CD14-positive monocyte (primary cell): ENCODE measurements at regions not wholly inside any gene's neighbourhood (a gene's known extent, or its start where the extent isn't known, plus 50 kb on each side); places are given as distances from the start of the nearest gene placed in this dataset.

Experiments used
- DNase-seq, 3 donors: peaks; one replicate each; pipeline ENCODE4 v3.0.0-alpha.2; 2011 to 2022
- H2AFZ ChIP-seq: 2 replicates; pipeline ENCODE4 v1.6.0; 2012; ENCODE audit warnings: mild to moderate bottlenecking, low read depth, low read length, inconsistent platforms; ENCODE audit not compliant: insufficient read depth, poor library complexity, severe bottlenecking
- H3K27ac ChIP-seq, 2 donors: 1 replicate in 1 of 2; 2 replicates in 1 of 2; pipeline ENCODE4 v1.5.1; 2012 to 2013; ENCODE audit warnings: low read length in 2 of 2, control low read depth in 1 of 2, inconsistent platforms in 1 of 2, low read depth in 1 of 2, mild to moderate bottlenecking in 1 of 2
- H3K27me3 ChIP-seq, 2 donors: one replicate each; pipeline versions ENCODE4 v1.6.0 to v1.6.1; 2011 to 2013; ENCODE audit warnings: low read length in 2 of 2; ENCODE audit not compliant: control insufficient read depth in 2 of 2, insufficient read depth in 2 of 2
- H3K36me3 ChIP-seq, 2 donors: replicated peaks in 1 of 2; 1 replicate in 1 of 2; 2 replicates in 1 of 2; pipeline versions ENCODE4 v1.5.1 to v1.6.1; 2012 to 2013; ENCODE audit warnings: low read length in 2 of 2, control low read depth in 1 of 2, inconsistent platforms in 1 of 2, mild to moderate bottlenecking in 1 of 2; ENCODE audit not compliant: insufficient read depth in 2 of 2, control insufficient read depth in 1 of 2
- H3K4me1 ChIP-seq, 2 donors: 1 replicate in 1 of 2; 2 replicates in 1 of 2; pipeline versions ENCODE4 v1.5.1 to v1.6.1; 2012 to 2013; ENCODE audit warnings: low read length in 2 of 2, control low read depth in 1 of 2, inconsistent platforms in 1 of 2, mild to moderate bottlenecking in 1 of 2, moderate library complexity in 1 of 2; ENCODE audit not compliant: insufficient read depth in 2 of 2, control insufficient read depth in 1 of 2
- H3K4me2 ChIP-seq: replicated peaks from 2 replicates; pipeline ENCODE3; 2012; ENCODE audit warnings: low read length, moderate library complexity, mild to moderate bottlenecking; ENCODE audit not compliant: poor library complexity, severe bottlenecking; ENCODE audit errors: extremely low read depth
- H3K4me3 ChIP-seq, 3 experiments: fragments of 200-600 bp in 1 of 3; sonication (generic) in 1 of 3; replicated peaks in 1 of 3; 1 replicate in 2 of 3; 2 replicates in 1 of 3; pipeline ENCODE4 v1.5.1; 2011 to 2013; ENCODE audit warnings: low read length in 3 of 3, mild to moderate bottlenecking in 3 of 3, control low read depth in 2 of 3, low read depth in 2 of 3, inconsistent platforms in 1 of 3, moderate library complexity in 1 of 3
- H3K79me2 ChIP-seq: 2 replicates; pipeline ENCODE4 v1.6.0; 2012; ENCODE audit warnings: mild to moderate bottlenecking, control low read depth, inconsistent platforms, low read length, moderate library complexity; ENCODE audit not compliant: insufficient read depth
- H3K9ac ChIP-seq: 2 replicates; pipeline ENCODE4 v1.6.0; 2017; ENCODE audit warnings: low read length, mild to moderate bottlenecking; ENCODE audit not compliant: insufficient read depth, poor library complexity, severe bottlenecking
- H3K9me3 ChIP-seq, 2 donors: replicated peaks in 1 of 2; 1 replicate in 1 of 2; 2 replicates in 1 of 2; pipeline versions ENCODE4 v1.5.1 to v1.6.1; 2012 to 2013; ENCODE audit warnings: low read length in 2 of 2, control low read depth in 1 of 2; ENCODE audit not compliant: control insufficient read depth in 1 of 2, insufficient read depth in 1 of 2
- H4K20me1 ChIP-seq: 2 replicates; pipeline ENCODE4 v1.6.0; 2012; ENCODE audit warnings: mild to moderate bottlenecking, low read length, control low read depth, moderate library complexity; ENCODE audit not compliant: insufficient read depth
- H3K27ac Mint-ChIP-seq, 7 donors: one replicate each; pipeline ENCODE4 v1.8.0; 2020; ENCODE audit warnings: mild to moderate bottlenecking in 7 of 7, mixed read lengths in 7 of 7, moderate library complexity in 6 of 7, inconsistent platforms in 2 of 7
- H3K27me3 Mint-ChIP-seq, 3 donors: one replicate each; pipeline ENCODE4 v1.8.0; 2021 to 2022; ENCODE audit warnings: low read depth in 3 of 3, mild to moderate bottlenecking in 3 of 3, mixed read lengths in 3 of 3, moderate library complexity in 3 of 3, inconsistent platforms in 1 of 3
- H3K36me3 Mint-ChIP-seq, 2 donors: one replicate each; pipeline ENCODE4 v1.8.0; 2020; ENCODE audit warnings: mixed read lengths in 2 of 2, inconsistent platforms in 1 of 2, mild to moderate bottlenecking in 1 of 2
- H3K4me1 Mint-ChIP-seq: one replicate; pipeline ENCODE4 v1.8.0; 2020; ENCODE audit warnings: mild to moderate bottlenecking, mixed read lengths
- H3K4me3 Mint-ChIP-seq, 2 donors: one replicate each; pipeline ENCODE4 v1.8.0; 2020; ENCODE audit warnings: mild to moderate bottlenecking in 2 of 2, mixed read lengths in 2 of 2, moderate library complexity in 1 of 2
- H3K9me3 Mint-ChIP-seq, 7 donors: one replicate each; pipeline ENCODE4 v1.8.0; 2020 to 2022; ENCODE audit warnings: mixed read lengths in 7 of 7, mild to moderate bottlenecking in 6 of 7, moderate library complexity in 6 of 7, inconsistent platforms in 2 of 7
- WGBS: methylation state at CpG from one replicate; pipeline ENCODE4 v1.1.5; 2013; ENCODE audit warnings: missing lambda C conversion rate; ENCODE audit not compliant: insufficient coverage; 5-methylcytosine and 5-hydroxymethylcytosine counted together
- intact Hi-C, 2 donors: fragments of 100-400 bp; cut with micrococcal nuclease; formaldehyde crosslinking; loops; one replicate each; pipeline versions ENCODE4 v1.15.0 to v1.15.1; 2023
- TF ChIP-seq, protein P1 (sequence below): fragments of 200-600 bp; IDR thresholded peaks from one replicate; pipeline ENCODE4 v1.8.0; 2022; ENCODE audit warnings: antibody characterized with exemption, mild to moderate bottlenecking

DNA sequence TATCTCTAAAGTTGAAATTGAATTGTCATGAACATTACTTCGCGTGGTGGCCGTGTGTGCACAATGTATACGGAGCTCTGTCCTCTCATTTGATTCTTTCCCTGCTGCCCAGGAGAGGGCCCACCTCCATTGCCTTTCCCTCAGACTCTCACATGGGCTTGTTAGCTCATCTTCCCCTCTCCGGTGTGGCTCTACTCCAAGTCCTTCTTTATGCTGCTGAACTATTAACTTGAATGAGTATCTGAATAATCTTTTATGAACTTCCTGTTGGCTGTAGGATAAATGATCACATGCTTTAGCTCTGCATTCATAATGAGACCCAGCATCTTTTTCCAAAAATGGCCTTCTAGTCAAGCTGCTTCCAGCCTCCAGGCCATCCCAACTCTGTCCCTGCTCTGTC is 68.8 kb upstream of the CLNK start:
- H3K4me1 Mint-ChIP-seq = no peaks in the 10 kb centered on the region
- H3K9me3 Mint-ChIP-seq = peaks cover 0 to 8% (median 0%) of the 10 kb centered on the region in 7 donors
- Histone ChIP-seq H3K4me2 (no peak overlapping the region), H3K4me3 (no peak overlapping the region), H3K4me1 (no peaks in the 10 kb centered on the region), H2AFZ (no peak overlapping the region), H3K9me3 (no peaks in the 10 kb centered on the region), H3K36me3 (no peaks in the 10 kb centered on the region), H3K27ac (no peak overlapping the region), H4K20me1 (no peaks in the 10 kb centered on the region), H3K79me2 (no peaks in the 10 kb centered on the region), H3K27me3 (no peaks in the 10 kb centered on the region), H3K9ac (no peak overlapping the region)
- WGBS = 98% methylated on average over 4 of the region's 5 CpGs
- DNase-seq = no peak
- H3K4me3 Mint-ChIP-seq = no peak overlapping the region
- no peak overlapping the region for H3K27ac Mint-ChIP-seq
- intact Hi-C loops = no loop called here
- peaks cover 0 to 3% (median 2%) of the 10 kb centered on the region in 3 donors for H3K27me3 Mint-ChIP-seq
- TF ChIP-seq, protein P1, sequence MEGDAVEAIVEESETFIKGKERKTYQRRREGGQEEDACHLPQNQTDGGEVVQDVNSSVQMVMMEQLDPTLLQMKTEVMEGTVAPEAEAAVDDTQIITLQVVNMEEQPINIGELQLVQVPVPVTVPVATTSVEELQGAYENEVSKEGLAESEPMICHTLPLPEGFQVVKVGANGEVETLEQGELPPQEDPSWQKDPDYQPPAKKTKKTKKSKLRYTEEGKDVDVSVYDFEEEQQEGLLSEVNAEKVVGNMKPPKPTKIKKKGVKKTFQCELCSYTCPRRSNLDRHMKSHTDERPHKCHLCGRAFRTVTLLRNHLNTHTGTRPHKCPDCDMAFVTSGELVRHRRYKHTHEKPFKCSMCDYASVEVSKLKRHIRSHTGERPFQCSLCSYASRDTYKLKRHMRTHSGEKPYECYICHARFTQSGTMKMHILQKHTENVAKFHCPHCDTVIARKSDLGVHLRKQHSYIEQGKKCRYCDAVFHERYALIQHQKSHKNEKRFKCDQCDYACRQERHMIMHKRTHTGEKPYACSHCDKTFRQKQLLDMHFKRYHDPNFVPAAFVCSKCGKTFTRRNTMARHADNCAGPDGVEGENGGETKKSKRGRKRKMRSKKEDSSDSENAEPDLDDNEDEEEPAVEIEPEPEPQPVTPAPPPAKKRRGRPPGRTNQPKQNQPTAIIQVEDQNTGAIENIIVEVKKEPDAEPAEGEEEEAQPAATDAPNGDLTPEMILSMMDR = no peak
- H3K36me3 Mint-ChIP-seq = no peaks in the 10 kb centered on the region

DNA sequence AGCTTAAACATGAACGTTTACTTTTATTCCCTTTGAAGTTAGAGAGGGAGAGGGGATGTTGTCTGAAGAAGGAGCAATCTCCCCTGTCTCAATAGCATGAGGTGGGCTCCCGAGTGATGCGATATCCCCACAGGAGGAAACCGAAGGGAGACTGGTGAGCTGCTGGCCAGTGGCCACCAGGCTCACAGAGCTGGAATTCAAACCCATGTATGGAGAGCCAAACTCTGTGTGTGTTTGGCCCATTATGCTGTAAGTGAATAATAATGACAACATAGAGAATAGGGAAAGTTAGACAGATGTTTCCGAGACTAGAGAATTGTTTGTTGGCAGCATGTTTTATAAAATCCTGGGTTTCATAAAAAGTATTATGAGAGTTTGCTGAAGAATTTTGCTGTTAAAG is 66.1 kb upstream of the CLNK start:
- TF ChIP-seq, protein P1 = no peak
- Histone ChIP-seq H3K9me3 (no peaks in the 10 kb centered on the region), H3K9ac (no peak overlapping the region), H3K4me2 (no peak overlapping the region), H3K36me3 (no peaks in the 10 kb centered on the region), H3K27ac (no peak overlapping the region), H4K20me1 (no peaks in the 10 kb centered on the region), H3K4me1 (no peaks in the 10 kb centered on the region), H3K4me3 (no peak overlapping the region), H2AFZ (no peak overlapping the region), H3K79me2 (no peaks in the 10 kb centered on the region), H3K27me3 (no peaks in the 10 kb centered on the region)
- H3K4me3 Mint-ChIP-seq = no peak overlapping the region
- peaks cover 0 to 2% (median 1%) of the 10 kb centered on the region in 3 donors for H3K27me3 Mint-ChIP-seq
- intact Hi-C loops = no loop called here
- no peak overlapping the region for H3K27ac Mint-ChIP-seq
- no peaks in the 10 kb centered on the region for H3K36me3 Mint-ChIP-seq
- peaks cover 0 to 8% (median 0%) of the 10 kb centered on the region in 7 donors for H3K9me3 Mint-ChIP-seq
- DNase-seq = no peak
- no peaks in the 10 kb centered on the region for H3K4me1 Mint-ChIP-seq
- WGBS = 100% methylated on average over 2 of the region's 5 CpGs
